ENCODE measurements at regions not wholly inside any gene's neighbourhood (a gene's known extent, or its start where the extent isn't known, plus 50 kb on each side); places are given as distances from the start of the nearest gene placed in this dataset.
"Not testable (repeated sequence)": the region's sequence is repeated elsewhere in the genome, so short reads cannot be mapped to it uniquely, and the experiment has no call there.

GRCh38 chr1:105072446-105072845 is 1322.7 kb downstream of the AMY1C start:
- no peaks in the 10 kb centered on the region for H3K36me3 ChIP-seq (ENCODE audit: insufficient read depth, low read length)
- H3K4me1 ChIP-seq (ENCODE audit: control insufficient read depth, insufficient read depth, low read length, unreplicated experiment) = no peaks in the 10 kb centered on the region
- H3K27ac ChIP-seq (ENCODE audit: low read depth, low read length) = no peak overlapping the region
- H2AFZ ChIP-seq (ENCODE audit: low read length, unreplicated experiment) = no peak overlapping the region
- no peaks in the 10 kb centered on the region for H3K27me3 ChIP-seq (ENCODE audit: insufficient read depth, low read length)
- no peaks in the 10 kb centered on the region for H3K79me2 ChIP-seq (ENCODE audit: control insufficient read depth, insufficient read depth, low read length, unreplicated experiment)
- H3K4me3 ChIP-seq (ENCODE audit: low read depth, low read length) = no peak overlapping the region

- no peaks in the 10 kb centered on the region for H3K79me2 ChIP-seq (ENCODE audit: control insufficient read depth, insufficient read depth, low read length, unreplicated experiment)
- H3K36me3 ChIP-seq (ENCODE audit: insufficient read depth, low read length) = no peaks in the 10 kb centered on the region
- no peak overlapping the region for H2AFZ ChIP-seq (ENCODE audit: low read length, unreplicated experiment)
- no peaks in the 10 kb centered on the region for H3K27me3 ChIP-seq (ENCODE audit: insufficient read depth, low read length)
- no peak overlapping the region for H3K4me3 ChIP-seq (ENCODE audit: low read depth, low read length)
- no peak overlapping the region for H3K27ac ChIP-seq (ENCODE audit: low read depth, low read length)
- H3K4me1 ChIP-seq (ENCODE audit: control insufficient read depth, insufficient read depth, low read length, unreplicated experiment) = no peaks in the 10 kb centered on the region
Observed at GRCh38 chr1:105072850-105073249, 1323.2 kb downstream of the AMY1C start.

GRCh38 chr1:105073660-105074059 is 1324.0 kb downstream of the AMY1C start:
- no peaks in the 10 kb centered on the region for H3K36me3 ChIP-seq (ENCODE audit: insufficient read depth, low read length)
- H3K79me2 ChIP-seq (ENCODE audit: control insufficient read depth, insufficient read depth, low read length, unreplicated experiment) = no peaks in the 10 kb centered on the region
- H3K27ac ChIP-seq (ENCODE audit: low read depth, low read length) = no peak overlapping the region
- H2AFZ ChIP-seq (ENCODE audit: low read length, unreplicated experiment) = no peak overlapping the region
- H3K4me1 ChIP-seq (ENCODE audit: control insufficient read depth, insufficient read depth, low read length, unreplicated experiment) = no peaks in the 10 kb centered on the region
- H3K27me3 ChIP-seq (ENCODE audit: insufficient read depth, low read length) = no peaks in the 10 kb centered on the region
- H3K4me3 ChIP-seq (ENCODE audit: low read depth, low read length) = no peak overlapping the region

- no peak overlapping the region for H3K27ac ChIP-seq (ENCODE audit: low read depth, low read length)
- no peaks in the 10 kb centered on the region for H3K4me1 ChIP-seq (ENCODE audit: control insufficient read depth, insufficient read depth, low read length, unreplicated experiment)
- H2AFZ ChIP-seq (ENCODE audit: low read length, unreplicated experiment) = no peak overlapping the region
- H3K36me3 ChIP-seq (ENCODE audit: insufficient read depth, low read length) = no peaks in the 10 kb centered on the region
- H3K4me3 ChIP-seq (ENCODE audit: low read depth, low read length) = no peak overlapping the region
- no peaks in the 10 kb centered on the region for H3K79me2 ChIP-seq (ENCODE audit: control insufficient read depth, insufficient read depth, low read length, unreplicated experiment)
- H3K27me3 ChIP-seq (ENCODE audit: insufficient read depth, low read length) = no peaks in the 10 kb centered on the region
Observed at GRCh38 chr1:105083611-105084010, 1333.9 kb downstream of the AMY1C start.

- no peaks in the 10 kb centered on the region for H3K4me1 ChIP-seq (ENCODE audit: control insufficient read depth, insufficient read depth, low read length, unreplicated experiment)
- no peaks in the 10 kb centered on the region for H3K79me2 ChIP-seq (ENCODE audit: control insufficient read depth, insufficient read depth, low read length, unreplicated experiment)
- no peaks in the 10 kb centered on the region for H3K36me3 ChIP-seq (ENCODE audit: insufficient read depth, low read length)
- no peak overlapping the region for H3K27ac ChIP-seq (ENCODE audit: low read depth, low read length)
- H3K27me3 ChIP-seq (ENCODE audit: insufficient read depth, low read length) = no peaks in the 10 kb centered on the region
- H3K4me3 ChIP-seq (ENCODE audit: low read depth, low read length) = no peak overlapping the region
- no peak overlapping the region for H2AFZ ChIP-seq (ENCODE audit: low read length, unreplicated experiment)
Observed at GRCh38 chr1:105087506-105087905, 1337.8 kb downstream of the AMY1C start.

- Histone ChIP-seq H3K4me3 (ENCODE audit: low read depth, low read length) (no peak overlapping the region), H2AFZ (ENCODE audit: low read length, unreplicated experiment) (no peak overlapping the region), H3K36me3 (ENCODE audit: insufficient read depth, low read length) (no peaks in the 10 kb centered on the region), H3K27ac (ENCODE audit: low read depth, low read length) (no peak overlapping the region), H3K4me1 (ENCODE audit: control insufficient read depth, insufficient read depth, low read length, unreplicated experiment) (no peaks in the 10 kb centered on the region), H3K79me2 (ENCODE audit: control insufficient read depth, insufficient read depth, low read length, unreplicated experiment) (no peaks in the 10 kb centered on the region), H3K27me3 (ENCODE audit: insufficient read depth, low read length) (no peaks in the 10 kb centered on the region)
Observed at GRCh38 chr1:105088166-105088565, 1338.5 kb downstream of the AMY1C start.

- not testable (repeated sequence) for H3K4me3 ChIP-seq (ENCODE audit: low read depth, low read length); H2AFZ ChIP-seq (ENCODE audit: low read length, unreplicated experiment); H3K4me1 ChIP-seq (ENCODE audit: control insufficient read depth, insufficient read depth, low read length, unreplicated experiment); H3K36me3 ChIP-seq (ENCODE audit: insufficient read depth, low read length); H3K79me2 ChIP-seq (ENCODE audit: control insufficient read depth, insufficient read depth, low read length, unreplicated experiment); H3K27me3 ChIP-seq (ENCODE audit: insufficient read depth, low read length); H3K27ac ChIP-seq (ENCODE audit: low read depth, low read length)
Observed at GRCh38 chr1:105093893-105094292, 1344.2 kb downstream of the AMY1C start.

GRCh38 chr1:105100102-105100501 is 1350.4 kb downstream of the AMY1C start:
- Histone ChIP-seq H3K27ac (ENCODE audit: low read depth, low read length) (no peak overlapping the region), H3K79me2 (ENCODE audit: control insufficient read depth, insufficient read depth, low read length, unreplicated experiment) (no peaks in the 10 kb centered on the region), H3K36me3 (ENCODE audit: insufficient read depth, low read length) (no peaks in the 10 kb centered on the region), H2AFZ (ENCODE audit: low read length, unreplicated experiment) (no peak overlapping the region), H3K4me1 (ENCODE audit: control insufficient read depth, insufficient read depth, low read length, unreplicated experiment) (no peaks in the 10 kb centered on the region), H3K27me3 (ENCODE audit: insufficient read depth, low read length) (no peaks in the 10 kb centered on the region), H3K4me3 (ENCODE audit: low read depth, low read length) (no peak overlapping the region)

GRCh38 chr1:105101261-105101660 is 1351.6 kb downstream of the AMY1C start:
- Histone ChIP-seq H3K27ac (ENCODE audit: low read depth, low read length) (no peak overlapping the region), H3K4me3 (ENCODE audit: low read depth, low read length) (no peak overlapping the region), H3K79me2 (ENCODE audit: control insufficient read depth, insufficient read depth, low read length, unreplicated experiment) (no peaks in the 10 kb centered on the region), H3K27me3 (ENCODE audit: insufficient read depth, low read length) (no peaks in the 10 kb centered on the region), H3K36me3 (ENCODE audit: insufficient read depth, low read length) (no peaks in the 10 kb centered on the region), H2AFZ (ENCODE audit: low read length, unreplicated experiment) (no peak overlapping the region), H3K4me1 (ENCODE audit: control insufficient read depth, insufficient read depth, low read length, unreplicated experiment) (no peaks in the 10 kb centered on the region)

- Histone ChIP-seq H3K36me3 (ENCODE audit: insufficient read depth, low read length) (no peaks in the 10 kb centered on the region), H3K79me2 (ENCODE audit: control insufficient read depth, insufficient read depth, low read length, unreplicated experiment) (no peaks in the 10 kb centered on the region), H3K4me1 (ENCODE audit: control insufficient read depth, insufficient read depth, low read length, unreplicated experiment) (no peaks in the 10 kb centered on the region), H3K27ac (ENCODE audit: low read depth, low read length) (no peak overlapping the region), H3K4me3 (ENCODE audit: low read depth, low read length) (no peak overlapping the region), H2AFZ (ENCODE audit: low read length, unreplicated experiment) (no peak overlapping the region), H3K27me3 (ENCODE audit: insufficient read depth, low read length) (no peaks in the 10 kb centered on the region)
Observed at GRCh38 chr1:105102371-105102770, 1352.7 kb downstream of the AMY1C start.

GRCh38 chr1:105122041-105122440 is 1372.3 kb downstream of the AMY1C start:
- Histone ChIP-seq H3K36me3 (ENCODE audit: insufficient read depth, low read length) (no peaks in the 10 kb centered on the region), H3K27me3 (ENCODE audit: insufficient read depth, low read length) (no peaks in the 10 kb centered on the region), H3K79me2 (ENCODE audit: control insufficient read depth, insufficient read depth, low read length, unreplicated experiment) (no peaks in the 10 kb centered on the region), H3K27ac (ENCODE audit: low read depth, low read length) (no peak overlapping the region), H3K4me3 (ENCODE audit: low read depth, low read length) (no peak overlapping the region), H2AFZ (ENCODE audit: low read length, unreplicated experiment) (no peak overlapping the region), H3K4me1 (ENCODE audit: control insufficient read depth, insufficient read depth, low read length, unreplicated experiment) (no peaks in the 10 kb centered on the region)

Measured in ACC112 (cell line).